H1 (cell line): ENCODE measurements at regions not wholly inside any gene's neighbourhood (a gene's known extent, or its start where the extent isn't known, plus 50 kb on each side); places are given as distances from the start of the nearest gene placed in this dataset.

ENCODE experiments used
- KDM4A ChIP-seq: IDR thresholded peaks from one replicate; pipeline ENCODE4 v1.7.1; 2012; ENCODE audit warnings: low read depth, mild to moderate bottlenecking, moderate library complexity, low read length, inconsistent platforms; ENCODE audit not compliant: severe bottlenecking
- TAF7 ChIP-seq: optimal IDR thresholded peaks from 2 replicates; pipeline ENCODE3; 2011; ENCODE audit warnings: low read depth, mild to moderate bottlenecking, inconsistent platforms, low read length, moderate library complexity, borderline replicate concordance

DNA sequence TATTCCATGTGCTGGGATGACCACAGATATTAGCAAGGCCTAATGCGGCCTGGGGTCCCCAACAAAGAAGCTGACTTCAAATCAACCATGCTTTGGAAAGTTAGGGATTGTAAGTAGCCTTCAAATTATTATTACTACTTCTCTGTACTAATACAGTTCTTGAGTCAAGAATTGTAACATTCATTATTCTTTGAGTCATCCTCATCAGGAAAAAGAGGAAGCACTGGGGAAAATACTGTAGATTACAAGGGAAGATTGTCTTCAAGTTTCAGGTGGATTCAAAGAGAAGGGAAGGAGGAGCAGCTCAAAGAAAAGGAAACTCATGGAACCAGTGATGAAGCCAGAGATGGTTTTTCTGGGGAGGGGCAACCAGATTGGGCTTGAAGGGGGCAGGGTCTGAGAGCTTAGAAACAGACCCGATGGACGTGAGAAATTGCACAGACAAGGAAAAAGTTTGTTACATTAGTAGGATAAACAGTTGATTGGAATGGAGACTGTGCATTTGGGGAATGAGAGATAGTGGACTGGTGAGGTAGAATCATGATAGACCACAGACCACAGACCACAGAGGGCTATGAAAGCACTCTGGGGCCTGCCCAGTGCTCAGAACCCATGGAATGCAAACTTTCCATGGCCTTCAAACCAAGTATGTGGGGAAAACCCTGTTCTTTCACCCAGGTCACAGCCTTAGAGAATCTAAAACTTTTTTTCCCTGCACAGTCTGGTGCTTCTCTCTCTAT is 209.9 kb downstream of the ZNF365 start (continued):
- no peak for TF ChIP-seq TAF7
- TF ChIP-seq KDM4A, result no peak
- TF ChIP-seq, all 59 proteins: peak for 0
